ENCODE measurements at regions not wholly inside any gene's neighbourhood (a gene's known extent, or its start where the extent isn't known, plus 50 kb on each side); places are given as distances from the start of the nearest gene placed in this dataset.

GRCh38 chrX:118883994-118884393 lies 60.4 kb downstream of the ZCCHC12 start:
- TF ChIP-seq SUZ12 (IDR thresholded peaks at IDR 0.05) (no peak), FOXM1 (IDR thresholded peaks at IDR 0.05; ENCODE audit: borderline replicate concordance) (no peak), HDGF (IDR thresholded peaks at IDR 0.05; ENCODE audit: borderline replicate concordance) (no peak), BHLHE40 (IDR thresholded peaks at IDR 0.05; ENCODE audit: borderline replicate concordance) (no peak), SP1 (IDR thresholded peaks at IDR 0.05) (no peak), FOXA1 (IDR thresholded peaks at IDR 0.05) (no peak), LEF1 (IDR thresholded peaks at IDR 0.05; ENCODE audit: borderline replicate concordance) (no peak)
